Lower lobe of right lung (tissue), 2 donors: ENCODE measurements at regions not wholly inside any gene's neighbourhood (a gene's known extent, or its start where the extent isn't known, plus 50 kb on each side); places are given as distances from the start of the nearest gene placed in this dataset.

Source experiments
- ATAC-seq, 2 donors: fragments of 200-7000 bp; cut with Tn5 transposase; one replicate each; pipeline ENCODE4 v1.9.1; 2020 to 2022; ENCODE audit warnings: mild to moderate bottlenecking in 2 of 2, moderate library complexity in 2 of 2
- DNase-seq: peaks from one replicate; pipeline ENCODE4 v3.0.0-alpha.2; 2020
- H3K27ac ChIP-seq: fragments of 200-600 bp; one replicate; pipeline ENCODE4 v1.8.0; 2022
- H3K27me3 ChIP-seq: fragments of 200-600 bp; one replicate; pipeline ENCODE4 v1.8.0; 2022; ENCODE audit warnings: low read depth
- H3K36me3 ChIP-seq: fragments of 200-600 bp; one replicate; pipeline ENCODE4 v1.8.0; 2022; ENCODE audit warnings: mild to moderate bottlenecking
- H3K4me1 ChIP-seq: fragments of 200-600 bp; one replicate; pipeline ENCODE4 v1.8.0; 2022
- H3K4me3 ChIP-seq: fragments of 200-600 bp; one replicate; pipeline ENCODE4 v1.8.0; 2022; ENCODE audit warnings: mild to moderate bottlenecking
- H3K9me3 ChIP-seq: fragments of 200-600 bp; one replicate; pipeline ENCODE4 v1.8.0; 2022
- CTCF ChIP-seq: fragments of 200-600 bp; IDR thresholded peaks from one replicate; pipeline ENCODE4 v1.8.0; 2022; ENCODE audit warnings: antibody characterized with exemption, mild to moderate bottlenecking
- intact Hi-C: fragments of 100-400 bp; cut with DNase I; formaldehyde crosslinking; loops from one replicate; pipeline ENCODE4 v1.11.0; 2022
- donor health status: DM: no; HTN: yes; CAD: no; lungs with severe emphysema.

GRCh38 chr3:27661797-27662196 lies 60.3 kb downstream of the EOMES start:
- DNase-seq (no peak), ATAC-seq (no peak)
- Histone ChIP-seq H3K9me3 (no peaks in the 10 kb centered on the region), H3K36me3 (no peaks in the 10 kb centered on the region), H3K27ac (no peak overlapping the region), H3K4me3 (no peak overlapping the region), H3K4me1 (peaks cover 9% of the 10 kb centered on the region), H3K27me3 (no peaks in the 10 kb centered on the region)
- intact Hi-C loops: no loop called here
- TF ChIP-seq CTCF: no peak

GRCh38 chr3:27659279-27660021 lies 62.7 kb downstream of the EOMES start:
- peak; percentile 81 to 86 for ATAC-seq
- intact Hi-C loops: no loop called here
- DNase-seq: peak; percentile 67

GRCh38 chr3:27658741-27659140 lies 63.4 kb downstream of the EOMES start:
- intact Hi-C loops: no loop called here
- no peak for DNase-seq
- no peaks in the 10 kb centered on the region for H3K36me3 ChIP-seq
- no peak for TF ChIP-seq CTCF
- H3K27me3 ChIP-seq: no peaks in the 10 kb centered on the region
- H3K9me3 ChIP-seq: no peaks in the 10 kb centered on the region
- no peak overlapping the region for H3K4me3 ChIP-seq
- no peak overlapping the region for H3K27ac ChIP-seq
- ATAC-seq: no peak
- no peaks in the 10 kb centered on the region for H3K4me1 ChIP-seq

More at GRCh38 chr3:27659279-27660021, 62.7 kb downstream of the EOMES start:
- H3K4me1 ChIP-seq: no peaks in the 10 kb centered on the region
- no peak overlapping the region for H3K4me3 ChIP-seq
- peak; percentile 85 for TF ChIP-seq CTCF
- no peaks in the 10 kb centered on the region for H3K36me3 ChIP-seq
- no peaks in the 10 kb centered on the region for H3K9me3 ChIP-seq
- no peaks in the 10 kb centered on the region for H3K27me3 ChIP-seq
- H3K27ac ChIP-seq: no peak overlapping the region

GRCh38 chr3:27657871-27658270 lies 64.3 kb downstream of the EOMES start:
- intact Hi-C loops: no loop called here
- no peak for TF ChIP-seq CTCF
- Histone ChIP-seq H3K27ac (no peak overlapping the region), H3K4me3 (no peak overlapping the region), H3K27me3 (no peaks in the 10 kb centered on the region), H3K9me3 (no peaks in the 10 kb centered on the region), H3K4me1 (no peaks in the 10 kb centered on the region), H3K36me3 (no peaks in the 10 kb centered on the region)
- no peak for DNase-seq
- ATAC-seq: no peak

GRCh38 chr3:27657404-27657803 lies 64.7 kb downstream of the EOMES start:
- intact Hi-C loops: no loop called here
- no peak for DNase-seq

More at GRCh38 chr3:27657404-27657803, 64.7 kb downstream of the EOMES start:
- Histone ChIP-seq H3K9me3 (no peaks in the 10 kb centered on the region), H3K27me3 (no peaks in the 10 kb centered on the region), H3K4me1 (no peaks in the 10 kb centered on the region), H3K36me3 (no peaks in the 10 kb centered on the region), H3K27ac (no peak overlapping the region), H3K4me3 (no peak overlapping the region)
- TF ChIP-seq CTCF: no peak
- ATAC-seq: no peak
